ENCODE measurements at regions not wholly inside any gene's neighbourhood (a gene's known extent, or its start where the extent isn't known, plus 50 kb on each side); places are given as distances from the start of the nearest gene placed in this dataset.

- TF ChIP-seq CTCF (conservative IDR thresholded peaks at IDR 0.05; ENCODE audit: low read depth, low read length), result no peak
Measured at GRCh38 chr14:99042381-99043266, 229.4 kb downstream of the BCL11B start.

GRCh38 chr14:99043267-99043615, 228.8 kb downstream of the BCL11B start:
- TF ChIP-seq CTCF (conservative IDR thresholded peaks at IDR 0.05; ENCODE audit: low read depth, low read length), result no peak
- no peak overlapping the region for H3K4me3 ChIP-seq (ENCODE audit: low read depth, low read length)
- DNase-seq (ENCODE audit: low read depth), result no peak

More at GRCh38 chr14:99042381-99043266, 229.4 kb downstream of the BCL11B start:
- no peak for DNase-seq (ENCODE audit: low read depth)
- no peak overlapping the region for H3K4me3 ChIP-seq (ENCODE audit: low read depth, low read length)

DNA sequence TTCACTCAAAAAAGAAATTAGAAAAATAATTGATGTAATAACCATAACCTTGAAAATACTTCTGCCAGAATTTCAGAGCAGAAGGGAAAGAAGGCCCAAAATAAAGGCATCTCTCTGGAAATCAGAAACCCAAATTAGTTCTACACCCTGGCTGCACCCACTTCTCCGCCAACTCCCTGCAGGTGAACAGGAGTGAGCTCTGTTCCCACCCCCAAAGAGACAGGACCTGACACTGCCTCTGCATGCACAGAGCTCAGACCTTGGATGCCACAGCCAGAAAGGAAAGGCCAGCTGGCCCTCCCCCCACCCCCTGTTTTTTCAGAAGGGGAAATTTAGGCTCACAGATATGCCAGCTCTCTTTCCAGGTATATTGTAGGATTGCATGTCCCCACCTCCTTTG, 228.2 kb downstream of the BCL11B start:
- no peak for DNase-seq (ENCODE audit: low read depth)
- TF ChIP-seq CTCF (conservative IDR thresholded peaks at IDR 0.05; ENCODE audit: low read depth, low read length), result no peak
- H3K4me3 ChIP-seq (ENCODE audit: low read depth, low read length), result no peak overlapping the region

- DNase-seq (ENCODE audit: low read depth), result no peak
- no peak for TF ChIP-seq CTCF (conservative IDR thresholded peaks at IDR 0.05; ENCODE audit: low read depth, low read length)
- no peak overlapping the region for H3K4me3 ChIP-seq (ENCODE audit: low read depth, low read length)
Measured at GRCh38 chr14:99047441-99048031, 224.5 kb downstream of the BCL11B start.

DNA sequence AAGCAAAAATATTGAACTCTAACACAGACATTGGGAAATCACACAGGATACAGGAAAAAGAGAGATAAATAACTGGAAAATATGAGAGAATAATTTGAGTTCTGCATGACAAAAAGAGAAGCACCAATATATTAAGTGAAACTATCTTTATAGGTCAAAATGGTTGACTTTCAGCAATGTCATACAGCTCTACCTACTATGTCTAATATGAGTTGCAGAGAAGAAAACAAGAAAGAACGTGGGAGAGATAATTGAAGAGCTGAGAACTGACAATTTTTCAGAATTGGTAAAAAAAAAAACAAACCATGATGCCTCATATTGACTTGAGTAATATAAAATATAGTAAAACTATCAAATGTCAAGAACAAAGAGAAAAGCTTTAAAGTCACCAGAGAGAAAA, 221.7 kb downstream of the BCL11B start:
- no peak for TF ChIP-seq CTCF (conservative IDR thresholded peaks at IDR 0.05; ENCODE audit: low read depth, low read length)
- no peak overlapping the region for H3K4me3 ChIP-seq (ENCODE audit: low read depth, low read length)
- no peak for DNase-seq (ENCODE audit: low read depth)

GRCh38 chr14:99052467-99052866, 219.5 kb downstream of the BCL11B start:
- no peak for TF ChIP-seq CTCF (conservative IDR thresholded peaks at IDR 0.05; ENCODE audit: low read depth, low read length)
- H3K4me3 ChIP-seq (ENCODE audit: low read depth, low read length), result no peak overlapping the region
- DNase-seq (ENCODE audit: low read depth), result no peak

GRCh38 chr14:99055019-99055418, 217.0 kb downstream of the BCL11B start:
- H3K4me3 ChIP-seq (ENCODE audit: low read depth, low read length), result no peak overlapping the region
- DNase-seq (ENCODE audit: low read depth), result no peak
- TF ChIP-seq CTCF (conservative IDR thresholded peaks at IDR 0.05; ENCODE audit: low read depth, low read length), result no peak

Measured in choroid plexus epithelial cell (primary cell).